Activated naive CD4-positive, alpha-beta T cell treated with anti-CD3 and anti-CD28 coated beads, Interleukin-2, amount 50 U/mL, for 72 hours (primary cell): ENCODE measurements at regions not wholly inside any gene's neighbourhood (a gene's known extent, or its start where the extent isn't known, plus 50 kb on each side); places are given as distances from the start of the nearest gene placed in this dataset.

Source experiments
- ATAC-seq, 2 donors: fragments of 150-1000 bp; cut with Tn5 transposase; 2 replicates each; pipeline ENCODE4 v1.10.0; 2021; ENCODE audit warnings: mild to moderate bottlenecking in 2 of 2, moderate library complexity in 2 of 2
- DNase-seq, 2 donors: peaks; one replicate each; pipeline ENCODE4 v3.0.0; 2021 to 2022; ENCODE audit warnings: low spot score in 2 of 2
- H3K27ac Mint-ChIP-seq, 2 donors: one replicate each; pipeline ENCODE4 v1.8.0; 2022; ENCODE audit warnings: mild to moderate bottlenecking in 2 of 2, mixed read lengths in 2 of 2
- H3K36me3 Mint-ChIP-seq, 2 donors: one replicate each; pipeline ENCODE4 v1.8.0; 2022; ENCODE audit warnings: mixed read lengths in 2 of 2
- H3K9me3 Mint-ChIP-seq, 2 donors: one replicate each; pipeline ENCODE4 v1.8.0; 2022; ENCODE audit warnings: mixed read lengths in 2 of 2

GRCh38 chr16:76612497-76612896 is 335.3 kb downstream of the CNTNAP4 start:
- DNase-seq (no peak), ATAC-seq (no peak)
- Mint-ChIP-seq H3K27ac (no peak overlapping the region), H3K9me3 (peaks cover 0 to 5% of the 10 kb centered on the region in 2 donors), H3K36me3 (no peaks in the 10 kb centered on the region)

DNA sequence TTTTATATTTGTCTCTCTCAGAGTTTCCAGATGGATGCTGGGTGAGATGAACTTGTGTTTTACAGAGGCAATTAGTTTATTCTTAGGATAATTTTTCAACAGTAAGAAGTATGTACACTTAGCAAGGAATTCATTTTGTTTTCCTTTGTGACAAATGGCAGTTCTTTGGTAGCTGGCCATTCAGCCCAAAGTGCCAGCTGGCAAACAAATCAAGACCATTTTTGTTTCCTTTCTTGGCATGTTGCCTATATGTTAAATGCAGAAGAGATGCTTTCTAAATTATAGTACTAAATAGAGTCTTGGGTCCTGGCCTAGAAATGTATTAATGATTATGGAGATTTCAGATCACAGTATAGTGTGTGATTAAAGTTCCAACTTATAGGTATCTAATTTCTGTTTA is 337.1 kb downstream of the CNTNAP4 start:
- Mint-ChIP-seq H3K9me3 (peaks cover 9 to 10% of the 10 kb centered on the region in 2 donors), H3K36me3 (no peaks in the 10 kb centered on the region), H3K27ac (no peak overlapping the region)
- ATAC-seq (no peak), DNase-seq (no peak)

GRCh38 chr16:76622876-76623275 is 345.7 kb downstream of the CNTNAP4 start:
- DNase-seq (no peak), ATAC-seq (no peak)
- Mint-ChIP-seq H3K36me3 (no peaks in the 10 kb centered on the region), H3K27ac (no peak overlapping the region), H3K9me3 (peaks cover 9 to 10% of the 10 kb centered on the region in 2 donors)

GRCh38 chr16:76634847-76635697 is 357.9 kb downstream of the CNTNAP4 start:
- no peak for DNase-seq
- no peak overlapping the region for H3K27ac Mint-ChIP-seq
- H3K36me3 Mint-ChIP-seq = peaks cover 0 to 22% of the 10 kb centered on the region in 2 donors
- peaks cover 30 to 31% of the 10 kb centered on the region in 2 donors for H3K9me3 Mint-ChIP-seq
- no peak for ATAC-seq

GRCh38 chr16:76639685-76640289 is 362.6 kb downstream of the CNTNAP4 start:
- peaks cover 7 to 8% of the 10 kb centered on the region in 2 donors for H3K9me3 Mint-ChIP-seq
- H3K27ac Mint-ChIP-seq = no peak overlapping the region
- ATAC-seq = no peak
- H3K36me3 Mint-ChIP-seq = no peaks in the 10 kb centered on the region
- DNase-seq = no peak

DNA sequence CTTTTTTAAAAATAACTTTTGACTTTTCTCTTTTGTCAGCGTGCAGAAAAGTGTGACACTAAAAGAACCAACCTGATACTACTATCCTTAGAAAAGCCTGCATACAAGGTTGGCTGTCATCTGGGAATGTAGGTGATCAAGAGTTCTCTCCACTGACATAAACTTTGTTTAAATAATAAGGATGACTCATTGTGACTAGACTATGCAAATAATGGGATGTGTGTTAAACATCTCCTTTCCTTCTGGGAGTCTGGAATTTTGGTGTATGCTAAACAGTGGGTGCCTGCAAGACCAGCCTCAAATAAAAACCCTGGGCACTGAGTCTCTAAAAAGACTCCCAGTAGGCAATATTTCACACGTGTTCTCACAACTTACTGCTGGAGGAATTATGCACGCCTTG is 373.4 kb downstream of the CNTNAP4 start:
- Mint-ChIP-seq H3K9me3 (peaks cover 0 to 8% of the 10 kb centered on the region in 2 donors), H3K27ac (no peak overlapping the region), H3K36me3 (no peaks in the 10 kb centered on the region)
- no peak for DNase-seq
- no peak for ATAC-seq

DNA sequence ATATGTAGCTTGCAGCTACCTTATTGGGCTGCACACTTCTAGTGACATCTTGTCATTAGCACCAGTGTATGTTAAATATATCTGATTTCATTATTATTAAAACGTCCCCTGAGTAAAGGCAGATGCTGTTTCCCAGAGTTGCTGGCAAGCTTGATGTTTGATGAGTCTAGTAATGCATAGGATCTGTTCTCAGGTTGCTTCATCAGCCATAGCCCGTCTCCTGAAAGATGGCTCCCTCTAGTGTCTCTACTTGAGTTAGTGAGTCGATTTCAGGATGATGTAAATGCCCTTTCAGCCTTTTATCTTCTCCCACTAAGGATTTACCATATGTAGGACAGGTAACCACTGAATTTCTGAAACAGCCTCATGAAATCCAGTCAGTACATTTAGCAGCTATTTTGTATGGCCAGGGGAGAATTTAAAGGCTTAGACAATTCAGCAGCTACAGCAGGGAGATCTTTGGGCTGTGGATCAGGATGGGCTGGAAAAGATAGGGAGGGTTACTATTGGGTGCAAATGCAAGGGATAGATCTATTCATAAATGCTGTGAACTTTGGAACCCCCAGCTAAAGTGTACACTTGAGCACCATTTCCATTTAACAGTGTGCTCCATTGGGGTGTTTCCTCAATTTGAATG is 376.3 kb downstream of the CNTNAP4 start:
- H3K36me3 Mint-ChIP-seq = no peaks in the 10 kb centered on the region
- DNase-seq = no peak
- H3K9me3 Mint-ChIP-seq = peaks cover 0 to 4% of the 10 kb centered on the region in 2 donors
- peak in 1 of 2 donors; percentile 43 for ATAC-seq
- H3K27ac Mint-ChIP-seq = no peak overlapping the region

DNA sequence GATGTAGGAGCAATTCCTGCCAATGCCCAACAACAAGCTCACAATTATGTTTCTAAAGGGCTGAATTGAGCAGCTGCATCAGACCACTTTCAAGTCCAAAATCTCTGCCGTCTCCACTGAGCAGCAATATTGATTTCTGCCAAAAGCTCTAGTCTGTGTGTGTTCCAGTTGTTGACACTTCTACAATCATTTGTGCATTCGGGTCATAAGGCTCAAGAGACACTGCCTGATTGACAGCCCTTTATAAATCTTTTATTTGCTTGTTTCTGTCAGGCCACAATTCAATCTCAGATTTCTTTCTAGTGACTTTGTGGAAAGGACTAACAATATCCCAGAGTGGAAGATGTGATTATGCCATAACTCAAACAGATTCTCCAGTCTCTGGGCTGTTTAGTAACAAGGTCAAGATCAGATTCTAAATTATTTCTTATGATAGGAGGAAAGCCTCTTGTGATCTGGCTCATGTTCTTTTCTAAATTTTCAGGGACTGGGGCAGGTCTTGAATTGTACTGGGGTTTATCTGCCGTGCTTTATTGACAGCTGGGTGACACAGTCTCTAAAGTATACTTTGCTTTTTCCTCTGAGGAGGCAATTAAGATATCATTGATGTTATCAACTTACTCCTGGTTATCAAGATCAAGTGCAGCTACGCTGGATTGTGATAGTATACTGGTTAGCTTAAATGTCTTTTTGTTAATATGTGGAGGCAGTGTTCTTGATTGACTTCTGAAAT is 377.1 kb downstream of the CNTNAP4 start:
- ATAC-seq (no peak), DNase-seq (no peak)
- Mint-ChIP-seq H3K27ac (no peak overlapping the region), H3K9me3 (peaks cover 0 to 4% of the 10 kb centered on the region in 2 donors), H3K36me3 (no peaks in the 10 kb centered on the region)

DNA sequence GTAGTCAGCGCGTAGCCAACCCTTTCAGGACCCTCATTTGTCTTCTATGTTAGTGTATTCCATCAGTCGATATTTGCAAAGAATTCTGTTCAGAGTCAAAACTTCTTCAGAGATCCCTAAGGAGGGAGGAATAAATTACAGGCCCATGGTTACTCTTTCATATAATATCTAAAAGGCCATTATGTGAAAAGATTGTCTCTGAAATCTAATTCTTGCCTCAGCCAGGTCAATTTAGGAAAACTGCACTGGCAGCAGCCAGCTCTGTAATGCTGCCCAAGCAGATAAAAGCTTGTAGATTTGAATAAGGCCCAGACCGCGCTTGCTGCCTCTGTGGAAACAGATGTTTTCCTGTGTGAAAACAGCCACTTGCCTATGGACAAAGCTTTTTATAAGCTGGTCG is 379.8 kb downstream of the CNTNAP4 start:
- Mint-ChIP-seq H3K36me3 (no peaks in the 10 kb centered on the region), H3K27ac (no peak overlapping the region), H3K9me3 (no peaks in the 10 kb centered on the region)
- no peak for ATAC-seq
- no peak for DNase-seq

GRCh38 chr16:76661691-76662235 is 384.6 kb downstream of the CNTNAP4 start:
- H3K27ac Mint-ChIP-seq = no peak overlapping the region
- no peaks in the 10 kb centered on the region for H3K36me3 Mint-ChIP-seq
- DNase-seq = no peak
- H3K9me3 Mint-ChIP-seq = peaks cover 0 to 6% of the 10 kb centered on the region in 2 donors
- ATAC-seq = no peak

GRCh38 chr16:76665571-76666275 is 388.5 kb downstream of the CNTNAP4 start:
- ATAC-seq = no peak
- Mint-ChIP-seq H3K9me3 (peaks cover 0 to 6% of the 10 kb centered on the region in 2 donors), H3K36me3 (no peaks in the 10 kb centered on the region), H3K27ac (no peak overlapping the region)
- DNase-seq = no peak

DNA sequence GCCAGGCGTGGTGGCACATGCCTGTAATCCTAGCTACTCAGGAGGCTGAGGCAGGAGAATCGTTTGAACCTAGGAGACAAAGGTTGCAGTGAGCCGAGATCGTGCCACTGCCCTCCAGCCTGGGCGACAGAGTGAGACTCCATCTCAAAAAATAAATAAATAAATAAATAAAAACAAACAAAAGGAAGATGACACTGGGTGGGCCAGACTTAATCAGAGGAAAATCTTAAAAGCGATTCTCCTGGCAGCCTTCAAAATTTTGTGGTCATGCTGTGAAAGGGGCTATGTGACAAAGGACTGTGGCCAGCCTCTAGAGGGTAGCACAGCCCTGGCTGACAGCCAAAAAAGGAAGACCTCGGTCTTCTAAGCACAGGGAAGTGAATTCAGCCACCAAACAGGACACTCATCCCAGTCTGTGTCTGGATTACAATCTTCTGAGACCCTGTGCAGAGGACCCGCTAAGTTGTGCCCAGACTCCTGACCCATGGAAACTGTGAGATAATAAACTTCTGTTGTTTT is 391.1 kb downstream of the CNTNAP4 start:
- ATAC-seq = no peak
- no peak for DNase-seq
- Mint-ChIP-seq H3K9me3 (peaks cover 0 to 6% of the 10 kb centered on the region in 2 donors), H3K27ac (no peak overlapping the region), H3K36me3 (no peaks in the 10 kb centered on the region)

DNA sequence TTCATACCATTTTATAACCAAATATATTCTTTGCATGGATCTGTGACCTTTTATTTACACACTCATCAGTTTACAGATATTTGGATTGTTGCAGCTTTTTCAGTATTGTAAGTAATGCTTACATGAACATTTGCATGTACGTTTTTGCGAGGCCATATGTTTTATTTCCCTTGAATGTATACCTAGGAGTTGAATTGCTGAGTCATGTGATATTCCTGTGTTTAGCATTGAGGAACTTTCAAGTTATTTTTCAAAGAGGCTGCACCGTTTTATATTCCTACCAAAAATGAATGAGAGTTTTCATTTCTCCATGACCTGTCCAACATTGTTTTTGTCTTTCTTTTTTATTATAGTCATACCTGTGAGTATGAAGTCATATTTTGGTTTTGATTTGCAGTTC is 392.1 kb downstream of the CNTNAP4 start:
- no peaks in the 10 kb centered on the region for H3K9me3 Mint-ChIP-seq
- ATAC-seq (no peak), DNase-seq (no peak)
- H3K27ac Mint-ChIP-seq = no peak overlapping the region
- H3K36me3 Mint-ChIP-seq = no peaks in the 10 kb centered on the region

- Mint-ChIP-seq H3K36me3 (no peaks in the 10 kb centered on the region), H3K9me3 (no peaks in the 10 kb centered on the region), H3K27ac (no peak overlapping the region)
- ATAC-seq (no peak), DNase-seq (no peak)
Measured at GRCh38 chr16:76670125-76670857, 393.1 kb downstream of the CNTNAP4 start.

GRCh38 chr16:76676356-76676755 is 399.2 kb downstream of the CNTNAP4 start:
- DNase-seq (no peak), ATAC-seq (no peak)
- H3K9me3 Mint-ChIP-seq = no peaks in the 10 kb centered on the region
- no peak overlapping the region for H3K27ac Mint-ChIP-seq
- H3K36me3 Mint-ChIP-seq = no peaks in the 10 kb centered on the region
